Stimulated activated CD4-positive, alpha-beta T cell treated with anti-CD3 and anti-CD28 coated beads, Interleukin-4, amount 100 ng/mL, for 4 hours (primary cell): ENCODE measurements at regions not wholly inside any gene's neighbourhood (a gene's known extent, or its start where the extent isn't known, plus 50 kb on each side); places are given as distances from the start of the nearest gene placed in this dataset.

Experiments
- DNase-seq, 2 experiments: peaks; one replicate each; pipeline ENCODE4 v3.0.0-alpha.2; 2020

- no peak for DNase-seq
Observed at GRCh38 chr1:207971331-207972219, 60.6 kb upstream of the CD34 start.

DNA sequence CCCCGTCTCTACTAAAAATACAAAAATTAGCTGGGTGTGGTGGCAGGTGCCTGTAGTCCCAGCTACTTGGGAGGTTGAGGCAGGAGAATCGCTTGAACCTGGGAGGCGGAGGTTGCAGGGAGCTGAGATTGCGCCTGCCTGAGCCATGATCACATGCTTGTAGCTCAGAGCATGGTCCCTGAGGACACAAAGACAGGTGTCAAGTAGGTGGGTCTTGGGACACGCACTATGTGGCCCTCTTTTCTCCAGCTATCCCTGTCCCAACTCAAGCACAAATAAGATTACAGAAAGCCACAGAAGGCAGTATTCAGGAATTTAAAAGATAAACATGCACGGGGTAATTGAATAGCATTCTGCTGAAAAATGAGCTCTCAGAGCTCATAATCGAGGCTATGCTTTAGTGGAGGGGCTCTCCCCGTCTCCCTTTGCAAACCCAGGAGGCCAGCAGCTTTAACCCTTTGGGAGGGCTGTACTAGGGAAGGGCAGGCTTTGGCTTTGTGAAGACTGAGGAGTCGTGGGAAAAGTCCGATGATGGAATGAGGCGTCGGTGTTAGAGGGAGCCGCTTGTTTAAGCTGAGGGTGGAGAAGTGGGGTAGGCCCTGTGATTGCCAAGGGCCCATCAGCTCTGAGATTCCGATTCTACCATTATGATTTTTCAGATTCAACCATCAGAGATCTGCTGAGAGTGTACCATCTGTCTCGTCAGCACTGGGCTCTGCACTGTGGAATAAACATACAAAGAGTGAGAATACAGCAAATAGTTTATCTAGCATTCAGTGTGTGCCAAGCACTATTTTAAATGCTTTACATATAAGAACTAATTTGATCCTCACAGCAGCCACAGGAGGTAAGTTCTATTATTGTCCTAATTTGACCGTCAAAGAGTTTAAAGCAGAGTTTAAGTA is 59.7 kb upstream of the CD34 start:
- no peak for DNase-seq

GRCh38 chr1:207969528-207969927 is 58.6 kb upstream of the CD34 start:
- no peak for DNase-seq

DNA sequence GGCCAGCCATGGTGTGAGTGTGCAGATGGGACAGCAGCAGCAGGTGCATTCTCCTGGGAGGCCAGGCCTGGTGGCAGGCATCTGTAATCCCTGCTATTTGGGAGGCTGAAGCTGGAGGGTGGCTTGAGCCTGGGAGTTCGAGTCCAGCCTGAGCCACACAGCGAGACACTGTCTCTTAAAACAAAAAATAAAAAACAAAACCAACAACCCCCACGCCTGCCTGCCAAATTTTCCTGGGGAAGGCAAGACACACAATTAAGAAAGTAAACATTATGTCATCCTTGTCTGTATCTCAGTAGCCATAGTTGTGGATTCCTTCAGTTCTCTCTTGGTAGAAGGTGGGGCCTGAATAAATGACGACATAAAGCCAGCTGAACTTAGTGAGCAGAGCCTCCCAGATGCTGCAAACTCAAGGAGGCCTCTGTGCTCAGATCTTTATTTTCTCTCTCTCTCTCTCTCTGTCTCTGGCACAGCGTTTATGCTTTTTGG is 57.6 kb upstream of the CD34 start:
- no peak for DNase-seq

- no peak for DNase-seq
Observed at GRCh38 chr1:207967703-207968102, 56.8 kb upstream of the CD34 start.

GRCh38 chr1:207966521-207966920 is 55.6 kb upstream of the CD34 start:
- DNase-seq: no peak

DNA sequence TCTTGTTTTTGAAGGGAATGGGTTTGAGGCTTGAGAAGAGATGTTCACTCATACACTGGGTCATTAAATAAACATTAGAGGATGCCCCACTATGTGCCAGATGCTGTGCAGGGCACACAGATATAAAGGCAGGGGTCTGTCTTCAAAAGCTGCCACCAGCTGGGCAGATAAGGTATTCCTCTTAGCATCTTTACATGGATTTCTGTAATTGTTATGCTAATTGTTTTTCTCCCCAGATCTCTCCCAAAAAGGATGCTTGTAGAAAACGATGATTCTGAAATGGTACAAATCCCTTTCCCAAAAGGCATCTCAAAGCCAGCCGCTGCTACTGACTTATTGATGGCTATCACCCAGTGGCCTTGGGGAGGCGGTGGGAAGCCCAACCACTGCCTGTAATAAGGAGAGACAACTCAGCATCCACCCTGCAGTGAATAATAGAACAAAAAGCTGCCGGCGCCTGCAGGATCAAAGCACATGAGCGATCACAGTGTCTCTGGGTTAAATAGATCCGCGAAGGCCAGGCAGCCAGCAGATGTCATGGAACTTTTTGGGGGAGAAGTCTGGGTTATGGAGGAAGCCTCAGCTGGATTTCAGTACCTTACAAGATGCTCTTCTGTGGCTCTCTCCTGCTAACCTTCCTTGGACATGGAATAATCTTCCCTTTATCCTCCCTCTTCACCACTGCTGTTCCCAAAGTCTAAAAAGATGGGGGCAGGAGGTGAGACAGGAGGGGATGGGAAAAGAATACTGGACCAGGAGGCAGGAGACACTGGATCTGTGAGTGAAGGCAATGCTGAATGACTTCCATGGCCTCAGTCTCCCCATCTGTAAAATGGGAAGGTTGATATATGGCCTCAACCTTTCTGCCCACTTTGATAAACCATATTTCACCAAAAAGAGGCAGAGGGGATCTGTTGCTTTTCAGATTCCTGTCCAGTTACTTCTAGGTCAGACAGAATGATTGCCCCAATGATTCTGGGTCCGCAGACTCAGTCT is 54.8 kb upstream of the CD34 start:
- DNase-seq: no peak

GRCh38 chr1:207964195-207964966 is 53.5 kb upstream of the CD34 start:
- no peak for DNase-seq

GRCh38 chr1:207963427-207964194 is 52.7 kb upstream of the CD34 start:
- peak; percentile 71 to 85 for DNase-seq

- DNase-seq: no peak
Observed at GRCh38 chr1:207962716-207963426, 51.9 kb upstream of the CD34 start.
